Gastroesophageal sphincter (tissue), 4 donors: ENCODE measurements at regions not wholly inside any gene's neighbourhood (a gene's known extent, or its start where the extent isn't known, plus 50 kb on each side); places are given as distances from the start of the nearest gene placed in this dataset.

Source experiments
- ATAC-seq: fragments of 150-250 bp; one replicate; pipeline ENCODE4 v1.9.1; 2016; ENCODE audit warnings: mild to moderate bottlenecking, moderate library complexity
- H3K27ac ChIP-seq, 4 donors: fragments of 200-600 bp; sonication (generic) in 3 of 4; 1 replicate in 3 of 4; 2 replicates in 1 of 4; pipeline ENCODE4 v1.5.1; 2016 to 2019
- H3K27me3 ChIP-seq: fragments of 200-600 bp; sonication (generic); one replicate; pipeline ENCODE4 v1.5.1; 2019
- H3K36me3 ChIP-seq, 2 donors: fragments of 200-600 bp; sonication (generic); one replicate each; pipeline ENCODE4 v1.5.1; 2019; ENCODE audit warnings: control low read depth in 1 of 2
- H3K4me1 ChIP-seq, 3 donors: fragments of 200-600 bp; sonication (generic); 1 replicate in 2 of 3; 2 replicates in 1 of 3; pipeline ENCODE4 v1.5.1; 2016 to 2019; ENCODE audit warnings: control low read depth in 2 of 3
- H3K4me3 ChIP-seq, 2 donors: fragments of 200-600 bp; sonication (generic); one replicate each; pipeline ENCODE4 v1.5.1; 2019; ENCODE audit warnings: mild to moderate bottlenecking in 1 of 2, moderate library complexity in 1 of 2
- H3K9me3 ChIP-seq, 3 donors: fragments of 200-600 bp; sonication (generic); one replicate each; pipeline ENCODE4 v1.5.1; 2017 to 2019; ENCODE audit warnings: control low read depth in 2 of 3
- CTCF ChIP-seq, 4 experiments: fragments of 200-600 bp in 2 of 4; fragments of 450-650 bp in 2 of 4; sonication (generic) in 1 of 4; IDR thresholded peaks; one replicate each; pipeline ENCODE4 v1.5.1; 2017 to 2019; ENCODE audit warnings: antibody characterized with exemption in 4 of 4, mild to moderate bottlenecking in 2 of 4, moderate library complexity in 2 of 4
- EP300 ChIP-seq: sonication (generic); formaldehyde crosslinking; IDR thresholded peaks from one replicate; pipeline ENCODE4 v1.6.1; 2017; ENCODE audit warnings: antibody characterized with exemption, mild to moderate bottlenecking
- POLR2A ChIP-seq, 2 donors: fragments of 450-650 bp; IDR thresholded peaks; one replicate each; pipeline ENCODE4 v1.6.1; 2017; ENCODE audit warnings: antibody characterized with exemption in 2 of 2, mild to moderate bottlenecking in 2 of 2, moderate library complexity in 1 of 2
- POLR2AphosphoS5 ChIP-seq: sonication (generic); formaldehyde crosslinking; IDR thresholded peaks from one replicate; pipeline ENCODE4 v1.6.1; 2017; ENCODE audit warnings: antibody characterized with exemption
- WGBS, 2 donors: methylation state at CpG; one replicate each; pipeline ENCODE4 v1.1.5; 2018; ENCODE audit warnings: low coverage in 1 of 2; 5-methylcytosine and 5-hydroxymethylcytosine counted together

GRCh38 chr16:49003022-49003421 is 278.6 kb downstream of the CBLN1 start:
- 85% methylated on average over 2 of the region's 2 CpGs; no CpG with 5 or more reads in 1 of the 2 donors for WGBS, 2 donors
- H3K36me3 ChIP-seq: no peaks in the 10 kb centered on the region
- no peaks in the 10 kb centered on the region for H3K9me3 ChIP-seq
- no peak overlapping the region for H3K27ac ChIP-seq
- peaks cover 13% of the 10 kb centered on the region for H3K27me3 ChIP-seq
- no peak overlapping the region for H3K4me3 ChIP-seq
- ATAC-seq: no peak
- no peaks in the 10 kb centered on the region for H3K4me1 ChIP-seq
- TF ChIP-seq POLR2AphosphoS5 (no peak), CTCF (IDR thresholded peaks at IDR 0.05) (no peak), POLR2A (IDR thresholded peaks at IDR 0.05) (no peak), EP300 (no peak)

- 34 to 41% methylated on average over 3 to 5 of the region's 10 CpGs for WGBS, 2 donors
- H3K27ac ChIP-seq: no peak overlapping the region
- no peaks in the 10 kb centered on the region for H3K4me1 ChIP-seq
- H3K4me3 ChIP-seq: no peak overlapping the region
- TF ChIP-seq CTCF (IDR thresholded peaks at IDR 0.05) (peak in 1 of 4 experiments; percentile 32), POLR2A (IDR thresholded peaks at IDR 0.05) (no peak)
- no peak for ATAC-seq
- H3K36me3 ChIP-seq: no peaks in the 10 kb centered on the region
- no peaks in the 10 kb centered on the region for H3K9me3 ChIP-seq
- peaks cover 17% of the 10 kb centered on the region for H3K27me3 ChIP-seq
Measured at GRCh38 chr16:49000594-49000993, 281.0 kb downstream of the CBLN1 start.

- ATAC-seq: no peak
- Histone ChIP-seq H3K4me3 (no peak overlapping the region), H3K9me3 (no peaks in the 10 kb centered on the region), H3K27me3 (peaks cover 27% of the 10 kb centered on the region), H3K27ac (no peak overlapping the region), H3K36me3 (no peaks in the 10 kb centered on the region), H3K4me1 (no peaks in the 10 kb centered on the region)
- WGBS, 2 donors: 11 to 24% methylated on average over 4 of the region's 5 CpGs
- TF ChIP-seq EP300 (no peak), CTCF (IDR thresholded peaks at IDR 0.05) (no peak), POLR2A (IDR thresholded peaks at IDR 0.05) (no peak), POLR2AphosphoS5 (no peak)
Measured at GRCh38 chr16:48999508-48999907, 282.1 kb downstream of the CBLN1 start.

GRCh38 chr16:48999044-48999443 is 282.6 kb downstream of the CBLN1 start:
- Histone ChIP-seq H3K9me3 (no peaks in the 10 kb centered on the region), H3K4me3 (no peak overlapping the region), H3K36me3 (no peaks in the 10 kb centered on the region), H3K4me1 (no peaks in the 10 kb centered on the region), H3K27ac (no peak overlapping the region), H3K27me3 (peaks cover 27% of the 10 kb centered on the region)
- 48 to 77% methylated on average over 5 to 6 of the region's 6 CpGs for WGBS, 2 donors
- TF ChIP-seq EP300 (no peak), CTCF (IDR thresholded peaks at IDR 0.05) (no peak), POLR2A (IDR thresholded peaks at IDR 0.05) (no peak), POLR2AphosphoS5 (no peak)
- no peak for ATAC-seq

- no peak overlapping the region for H3K27ac ChIP-seq
- no peak for ATAC-seq
- no peaks in the 10 kb centered on the region for H3K36me3 ChIP-seq
- H3K9me3 ChIP-seq: no peaks in the 10 kb centered on the region
- WGBS, 2 donors: 75 to 86% methylated on average over 1 to 2 of the region's 3 CpGs
- no peak overlapping the region for H3K4me3 ChIP-seq
- peaks cover 27% of the 10 kb centered on the region for H3K27me3 ChIP-seq
- H3K4me1 ChIP-seq: no peaks in the 10 kb centered on the region
- TF ChIP-seq CTCF (IDR thresholded peaks at IDR 0.05) (no peak), POLR2A (IDR thresholded peaks at IDR 0.05) (no peak), EP300 (no peak), POLR2AphosphoS5 (no peak)
Measured at GRCh38 chr16:48997946-48998345, 283.7 kb downstream of the CBLN1 start.
